Fibroblast of lung (primary cell): ENCODE measurements at regions not wholly inside any gene's neighbourhood (a gene's known extent, or its start where the extent isn't known, plus 50 kb on each side); places are given as distances from the start of the nearest gene placed in this dataset.
A peak's percentile ranks its signal among the peaks of the same experiment; 100 is the strongest.

Experiments used
- DNase-seq, 2 donors: peaks; one replicate each; pipeline versions ENCODE4 v3.0.0 to v3.0.0-alpha.2; 2010; ENCODE audit warnings: low read depth in 2 of 2
- H2AFZ ChIP-seq: 2 replicates; pipeline ENCODE4 v1.5.1; 2012; ENCODE audit warnings: low read length, control low read depth, inconsistent platforms
- H3K27ac ChIP-seq: 2 replicates; pipeline ENCODE4 v1.5.1; 2011; ENCODE audit warnings: low read length, control low read depth; ENCODE audit not compliant: insufficient read depth
- H3K27me3 ChIP-seq: 2 replicates; pipeline ENCODE4 v1.5.1; 2011; ENCODE audit warnings: mild to moderate bottlenecking, low read length; ENCODE audit not compliant: control insufficient read depth, insufficient read depth
- H3K36me3 ChIP-seq: 2 replicates; pipeline ENCODE4 v1.5.1; 2011; ENCODE audit warnings: low read length; ENCODE audit not compliant: control insufficient read depth, insufficient read depth
- H3K4me1 ChIP-seq: 2 replicates; pipeline ENCODE4 v1.5.1; 2011; ENCODE audit warnings: low read length; ENCODE audit not compliant: control insufficient read depth, insufficient read depth; ENCODE audit errors: extremely low read depth
- H3K4me2 ChIP-seq: 2 replicates; pipeline ENCODE4 v1.5.1; 2011; ENCODE audit warnings: low read length, control low read depth; ENCODE audit not compliant: insufficient read depth; ENCODE audit errors: extremely low read depth
- H3K4me3 ChIP-seq, 4 experiments: fragments of 200-600 bp in 1 of 4; sonication (generic) in 1 of 4; replicated peaks in 1 of 4; 2 replicates each; pipeline ENCODE4 v1.5.1; 2011 to 2016; ENCODE audit warnings: low read length in 4 of 4, low read depth in 3 of 4, mild to moderate bottlenecking in 3 of 4, control low read depth in 2 of 4, inconsistent platforms in 1 of 4, mixed read lengths in 1 of 4; ENCODE audit not compliant: insufficient read depth in 1 of 4; ENCODE audit errors: control extremely low read depth in 1 of 4
- H3K79me2 ChIP-seq: 2 replicates; pipeline ENCODE4 v1.5.1; 2012; ENCODE audit warnings: mild to moderate bottlenecking, low read length, inconsistent platforms; ENCODE audit not compliant: control insufficient read depth, insufficient read depth
- H3K9ac ChIP-seq: 2 replicates; pipeline ENCODE4 v1.5.1; 2011; ENCODE audit warnings: mild to moderate bottlenecking, low read length, control low read depth; ENCODE audit not compliant: insufficient read depth
- H3K9me3 ChIP-seq: 2 replicates; pipeline ENCODE4 v1.5.1; 2012; ENCODE audit warnings: low read depth, low read length; ENCODE audit not compliant: control insufficient read depth, insufficient read depth
- H4K20me1 ChIP-seq: 2 replicates; pipeline ENCODE4 v1.5.1; 2011; ENCODE audit warnings: low read length; ENCODE audit not compliant: control insufficient read depth, insufficient read depth; ENCODE audit errors: extremely low read depth
- EZH2 ChIP-seq: IDR thresholded peaks from 2 replicates; pipeline ENCODE4 v1.5.1; 2012; ENCODE audit warnings: low read length, control low read depth, mild to moderate bottlenecking; ENCODE audit errors: missing control alignments
- TF ChIP-seq, protein P1 (sequence below), 2 donors: IDR thresholded peaks in 1 of 2; conservative IDR thresholded peaks in 1 of 2; 1 replicate in 1 of 2; 2 replicates in 1 of 2; pipeline ENCODE4 v1.5.1; 2011 to 2012; ENCODE audit warnings: low read length in 2 of 2, control low read depth in 1 of 2, inconsistent platforms in 1 of 2, low read depth in 1 of 2, mild to moderate bottlenecking in 1 of 2

DNA sequence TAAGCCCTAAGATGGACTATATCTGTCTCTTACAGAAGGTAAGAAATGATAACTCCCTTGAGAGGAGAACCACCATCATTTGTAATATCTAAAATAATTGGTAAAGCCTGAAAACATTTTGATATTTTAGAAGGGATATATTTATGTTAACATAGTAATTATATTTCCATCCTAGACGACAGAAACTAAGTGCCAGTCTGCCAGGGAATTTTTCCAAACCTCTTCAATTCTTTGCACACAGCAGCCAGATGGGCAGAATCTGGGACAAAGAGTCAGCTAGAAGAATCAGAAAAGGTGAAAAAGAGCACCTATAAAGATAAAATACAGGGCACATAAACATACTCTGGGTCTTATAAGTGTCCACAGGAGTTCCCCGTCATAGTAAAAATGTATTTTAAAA is 70.0 kb upstream of the CBLB start:
- Histone ChIP-seq H3K79me2 (no peaks in the 10 kb centered on the region), H3K9ac (no peak overlapping the region), H3K4me2 (no peak overlapping the region), H3K4me3 (no peak overlapping the region), H3K27ac (no peak overlapping the region), H3K4me1 (peaks cover 2% of the 10 kb centered on the region), H3K36me3 (no peaks in the 10 kb centered on the region), H2AFZ (no peak overlapping the region), H4K20me1 (no peaks in the 10 kb centered on the region), H3K9me3 (no peaks in the 10 kb centered on the region), H3K27me3 (no peaks in the 10 kb centered on the region)
- no peak for DNase-seq
- TF ChIP-seq EZH2, result no peak
- TF ChIP-seq, protein P1, sequence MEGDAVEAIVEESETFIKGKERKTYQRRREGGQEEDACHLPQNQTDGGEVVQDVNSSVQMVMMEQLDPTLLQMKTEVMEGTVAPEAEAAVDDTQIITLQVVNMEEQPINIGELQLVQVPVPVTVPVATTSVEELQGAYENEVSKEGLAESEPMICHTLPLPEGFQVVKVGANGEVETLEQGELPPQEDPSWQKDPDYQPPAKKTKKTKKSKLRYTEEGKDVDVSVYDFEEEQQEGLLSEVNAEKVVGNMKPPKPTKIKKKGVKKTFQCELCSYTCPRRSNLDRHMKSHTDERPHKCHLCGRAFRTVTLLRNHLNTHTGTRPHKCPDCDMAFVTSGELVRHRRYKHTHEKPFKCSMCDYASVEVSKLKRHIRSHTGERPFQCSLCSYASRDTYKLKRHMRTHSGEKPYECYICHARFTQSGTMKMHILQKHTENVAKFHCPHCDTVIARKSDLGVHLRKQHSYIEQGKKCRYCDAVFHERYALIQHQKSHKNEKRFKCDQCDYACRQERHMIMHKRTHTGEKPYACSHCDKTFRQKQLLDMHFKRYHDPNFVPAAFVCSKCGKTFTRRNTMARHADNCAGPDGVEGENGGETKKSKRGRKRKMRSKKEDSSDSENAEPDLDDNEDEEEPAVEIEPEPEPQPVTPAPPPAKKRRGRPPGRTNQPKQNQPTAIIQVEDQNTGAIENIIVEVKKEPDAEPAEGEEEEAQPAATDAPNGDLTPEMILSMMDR (conservative IDR thresholded peaks at IDR 0.05 in 1 of 2, IDR thresholded peaks at IDR 0.05 in 1 of 2; ENCODE audit: low read depth in 1 of 2, low read length in 2 of 2), result no peak

DNA sequence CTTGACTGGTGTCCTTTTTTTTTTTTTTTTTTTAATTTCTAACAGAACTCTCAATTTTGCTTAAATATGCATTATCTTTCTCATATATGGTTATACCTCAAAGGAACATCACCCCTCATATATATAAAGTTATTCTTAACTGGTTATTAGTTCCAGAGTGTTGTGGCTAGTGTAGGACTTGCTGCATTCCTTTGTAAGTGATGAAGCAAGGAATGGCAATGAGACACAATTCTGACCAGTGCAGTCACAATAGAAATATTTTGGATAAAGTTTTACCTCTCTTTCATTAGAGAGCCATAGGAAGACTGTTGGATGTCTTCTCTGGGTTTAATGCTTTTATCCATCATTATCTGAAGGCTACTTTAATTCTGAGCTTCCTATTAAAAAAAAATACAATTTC is 75.5 kb upstream of the CBLB start:
- Histone ChIP-seq H2AFZ (peak overlapping the region; percentile 54), H3K36me3 (no peaks in the 10 kb centered on the region), H3K9me3 (no peaks in the 10 kb centered on the region), H3K4me3 (no peak overlapping the region), H3K9ac (no peak overlapping the region), H3K27me3 (no peaks in the 10 kb centered on the region), H3K79me2 (no peaks in the 10 kb centered on the region), H3K27ac (peak overlapping the region; percentile 78), H4K20me1 (no peaks in the 10 kb centered on the region), H3K4me1 (peaks cover 8% of the 10 kb centered on the region), H3K4me2 (peak overlapping the region; percentile 48)
- DNase-seq, result peak; percentile 12 to 80
- no peak for TF ChIP-seq EZH2
- TF ChIP-seq, protein P1 (conservative IDR thresholded peaks at IDR 0.05 in 1 of 2, IDR thresholded peaks at IDR 0.05 in 1 of 2; ENCODE audit: low read depth in 1 of 2, low read length in 2 of 2), result no peak

DNA sequence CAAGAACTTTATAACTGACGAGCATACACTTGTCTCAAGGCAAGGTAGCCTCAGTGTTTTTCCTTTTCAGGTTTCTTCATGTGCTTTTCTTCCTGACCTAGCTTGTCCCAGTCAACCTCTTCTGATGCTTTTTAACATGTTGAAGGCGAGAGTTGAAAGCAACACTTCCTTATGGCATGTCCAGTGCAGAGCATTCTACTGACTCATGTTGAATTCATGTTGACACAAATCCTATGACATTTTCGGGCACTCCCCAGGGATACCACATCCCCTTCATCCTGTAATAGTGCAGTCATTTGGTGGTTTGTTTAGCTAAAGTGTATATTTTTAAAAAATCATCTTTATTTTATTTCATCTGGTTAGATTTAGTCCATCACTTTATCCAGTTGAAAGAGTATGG is 75.9 kb upstream of the CBLB start:
- H3K4me2 ChIP-seq, result peak overlapping the region; percentile 48
- TF ChIP-seq, protein P1 (conservative IDR thresholded peaks at IDR 0.05 in 1 of 2, IDR thresholded peaks at IDR 0.05 in 1 of 2; ENCODE audit: low read depth in 1 of 2, low read length in 2 of 2), result no peak
- no peak for TF ChIP-seq EZH2
- H3K9ac ChIP-seq, result no peak overlapping the region
- H3K4me3 ChIP-seq, result no peak overlapping the region
- no peaks in the 10 kb centered on the region for H3K9me3 ChIP-seq
- no peaks in the 10 kb centered on the region for H4K20me1 ChIP-seq
- peak; percentile 67 to 91 for DNase-seq
- H3K27ac ChIP-seq, result peak overlapping the region; percentile 78
- H3K4me1 ChIP-seq, result peaks cover 8% of the 10 kb centered on the region
- H3K79me2 ChIP-seq, result no peaks in the 10 kb centered on the region
- H3K27me3 ChIP-seq, result no peaks in the 10 kb centered on the region
- H2AFZ ChIP-seq, result peak overlapping the region; percentile 54
- no peaks in the 10 kb centered on the region for H3K36me3 ChIP-seq
